Prostate gland (tissue), 2 donors: ENCODE measurements at regions not wholly inside any gene's neighbourhood (a gene's known extent, or its start where the extent isn't known, plus 50 kb on each side); places are given as distances from the start of the nearest gene placed in this dataset.

Source experiments
- DNase-seq: peaks from one replicate; pipeline ENCODE4 v3.0.0-alpha.2; 2019; ENCODE audit warnings: low spot score
- H3K27ac ChIP-seq, 2 donors: fragments of 200-600 bp; sonication (generic); 2 replicates each; pipeline ENCODE4 v1.5.1; 2017 to 2019
- H3K27me3 ChIP-seq: fragments of 200-600 bp; sonication (generic); replicated peaks from 2 replicates; pipeline ENCODE4 v1.5.1; 2019; ENCODE audit not compliant: insufficient read depth
- H3K36me3 ChIP-seq, 2 donors: fragments of 200-600 bp; sonication (generic); 1 replicate in 1 of 2; 2 replicates in 1 of 2; pipeline versions ENCODE4 v1.5.1 to v1.8.1; 2017 to 2019
- H3K4me1 ChIP-seq: fragments of 200-600 bp; sonication (generic); replicated peaks from 2 replicates; pipeline ENCODE4 v1.5.1; 2019
- H3K4me3 ChIP-seq, 2 donors: fragments of 200-600 bp; sonication (generic); 2 replicates each; pipeline ENCODE4 v1.5.1; 2017 to 2019
- H3K9me3 ChIP-seq: fragments of 200-600 bp; sonication (generic); 2 replicates; pipeline ENCODE4 v1.5.1; 2017
- POLR2A ChIP-seq: fragments of 450-650 bp; IDR thresholded peaks from one replicate; pipeline ENCODE4 v1.6.1; 2016; ENCODE audit warnings: antibody characterized with exemption, mild to moderate bottlenecking
- POLR2AphosphoS5 ChIP-seq: sonication (generic); formaldehyde crosslinking; IDR thresholded peaks from one replicate; pipeline ENCODE4 v1.6.1; 2017; ENCODE audit warnings: antibody characterized with exemption
- WGBS: methylation state at CpG from one replicate; pipeline ENCODE4 v1.1.5; 2018; 5-methylcytosine and 5-hydroxymethylcytosine counted together
- intact Hi-C: fragments of 100-400 bp; cut with DNase I; formaldehyde crosslinking; loops from one replicate; pipeline ENCODE4 v1.14.2; 2022
- TF ChIP-seq, protein P1 (sequence below), 4 experiments: fragments of 200-600 bp in 2 of 4; fragments of 450-650 bp in 2 of 4; sonication (generic) in 2 of 4; IDR thresholded peaks; 1 replicate in 3 of 4; 2 replicates in 1 of 4; pipeline ENCODE4 v1.5.1; 2016 to 2019; ENCODE audit warnings: antibody characterized with exemption in 4 of 4, mild to moderate bottlenecking in 2 of 4, moderate library complexity in 2 of 4

DNA sequence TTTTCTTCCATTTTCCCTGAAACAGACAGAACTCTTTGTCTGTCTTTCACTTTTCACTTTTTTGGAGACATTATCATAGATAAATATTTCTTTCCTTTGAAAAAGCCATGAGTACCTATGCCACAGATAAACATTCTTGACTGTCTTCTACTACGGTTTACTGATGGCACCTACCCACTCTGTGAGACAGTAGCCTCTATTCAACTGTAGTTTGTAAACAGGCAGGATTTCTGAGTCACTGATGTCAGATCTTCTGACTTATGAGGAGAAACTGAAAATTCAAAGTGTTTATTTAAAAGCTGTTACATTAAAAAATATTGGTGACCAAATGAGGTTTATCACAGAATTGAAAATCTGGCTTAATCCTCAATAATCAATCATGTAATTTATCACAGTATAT is 658.4 kb downstream of the TOX3 start:
- Histone ChIP-seq H3K27me3 (no peaks in the 10 kb centered on the region), H3K36me3 (no peaks in the 10 kb centered on the region), H3K4me3 (no peak overlapping the region), H3K9me3 (no peaks in the 10 kb centered on the region), H3K27ac (no peak overlapping the region), H3K4me1 (no peaks in the 10 kb centered on the region)
- no peak for DNase-seq
- TF ChIP-seq, protein P1, sequence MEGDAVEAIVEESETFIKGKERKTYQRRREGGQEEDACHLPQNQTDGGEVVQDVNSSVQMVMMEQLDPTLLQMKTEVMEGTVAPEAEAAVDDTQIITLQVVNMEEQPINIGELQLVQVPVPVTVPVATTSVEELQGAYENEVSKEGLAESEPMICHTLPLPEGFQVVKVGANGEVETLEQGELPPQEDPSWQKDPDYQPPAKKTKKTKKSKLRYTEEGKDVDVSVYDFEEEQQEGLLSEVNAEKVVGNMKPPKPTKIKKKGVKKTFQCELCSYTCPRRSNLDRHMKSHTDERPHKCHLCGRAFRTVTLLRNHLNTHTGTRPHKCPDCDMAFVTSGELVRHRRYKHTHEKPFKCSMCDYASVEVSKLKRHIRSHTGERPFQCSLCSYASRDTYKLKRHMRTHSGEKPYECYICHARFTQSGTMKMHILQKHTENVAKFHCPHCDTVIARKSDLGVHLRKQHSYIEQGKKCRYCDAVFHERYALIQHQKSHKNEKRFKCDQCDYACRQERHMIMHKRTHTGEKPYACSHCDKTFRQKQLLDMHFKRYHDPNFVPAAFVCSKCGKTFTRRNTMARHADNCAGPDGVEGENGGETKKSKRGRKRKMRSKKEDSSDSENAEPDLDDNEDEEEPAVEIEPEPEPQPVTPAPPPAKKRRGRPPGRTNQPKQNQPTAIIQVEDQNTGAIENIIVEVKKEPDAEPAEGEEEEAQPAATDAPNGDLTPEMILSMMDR (IDR thresholded peaks at IDR 0.05) = no peak
- intact Hi-C loops = no loop called here
- 75% methylated on average over 1 of the region's 1 CpG for WGBS

GRCh38 chr16:51888016-51888415 is 658.9 kb downstream of the TOX3 start:
- no peak for DNase-seq
- Histone ChIP-seq H3K4me1 (no peaks in the 10 kb centered on the region), H3K27ac (no peak overlapping the region), H3K36me3 (no peaks in the 10 kb centered on the region), H3K27me3 (no peaks in the 10 kb centered on the region), H3K4me3 (no peak overlapping the region), H3K9me3 (no peaks in the 10 kb centered on the region)
- intact Hi-C loops = no loop called here
- TF ChIP-seq POLR2A (no peak), POLR2AphosphoS5 (no peak)
- TF ChIP-seq, protein P1 (IDR thresholded peaks at IDR 0.05) = no peak
- WGBS = 68% methylated on average over 1 of the region's 1 CpG

GRCh38 chr16:51886456-51886855 is 660.5 kb downstream of the TOX3 start:
- DNase-seq = no peak
- 83% methylated on average over 2 of the region's 2 CpGs for WGBS
- no peaks in the 10 kb centered on the region for H3K27me3 ChIP-seq
- no peak overlapping the region for H3K27ac ChIP-seq
- H3K9me3 ChIP-seq = no peaks in the 10 kb centered on the region
- intact Hi-C loops = no loop called here
- H3K36me3 ChIP-seq = no peaks in the 10 kb centered on the region
- H3K4me3 ChIP-seq = no peak overlapping the region
- H3K4me1 ChIP-seq = no peaks in the 10 kb centered on the region
- no peak for TF ChIP-seq POLR2AphosphoS5
- no peak for TF ChIP-seq POLR2A
- TF ChIP-seq, protein P1 (IDR thresholded peaks at IDR 0.05) = no peak

- intact Hi-C loops = no loop called here
- WGBS = 77% methylated on average over 2 of the region's 2 CpGs
- Histone ChIP-seq H3K27ac (no peak overlapping the region), H3K9me3 (no peaks in the 10 kb centered on the region), H3K36me3 (no peaks in the 10 kb centered on the region), H3K4me1 (no peaks in the 10 kb centered on the region), H3K4me3 (no peak overlapping the region), H3K27me3 (no peaks in the 10 kb centered on the region)
- TF ChIP-seq POLR2A = no peak
- TF ChIP-seq, protein P1 (IDR thresholded peaks at IDR 0.05) = no peak
- no peak for TF ChIP-seq POLR2AphosphoS5
- DNase-seq = no peak
Measured at GRCh38 chr16:51884773-51885172, 662.2 kb downstream of the TOX3 start.

- intact Hi-C loops = no loop called here
- WGBS = 95% methylated on average over 3 of the region's 3 CpGs
- Histone ChIP-seq H3K27ac (no peak overlapping the region), H3K36me3 (no peaks in the 10 kb centered on the region), H3K27me3 (no peaks in the 10 kb centered on the region), H3K9me3 (no peaks in the 10 kb centered on the region), H3K4me3 (no peak overlapping the region), H3K4me1 (no peaks in the 10 kb centered on the region)
- no peak for DNase-seq
- TF ChIP-seq, protein P1 (IDR thresholded peaks at IDR 0.05) = no peak
Measured at GRCh38 chr16:51881731-51882130, 665.2 kb downstream of the TOX3 start.
